Stimulated activated CD8-positive, alpha-beta memory T cell treated with anti-CD3 and anti-CD28 coated beads, Interleukin-4, amount 100 ng/mL, for 24 hours (primary cell): ENCODE measurements at regions not wholly inside any gene's neighbourhood (a gene's known extent, or its start where the extent isn't known, plus 50 kb on each side); places are given as distances from the start of the nearest gene placed in this dataset.

ENCODE experiments used
- DNase-seq: peaks from one replicate; pipeline ENCODE4 v3.0.0-alpha.2; 2020; ENCODE audit warnings: low read depth

- no peak for DNase-seq
Observed at GRCh38 chr13:77423296-77423695, 96.4 kb upstream of the MYCBP2 start.

GRCh38 chr13:77422724-77423123, 95.8 kb upstream of the MYCBP2 start:
- no peak for DNase-seq

GRCh38 chr13:77417897-77418296, 91.0 kb upstream of the MYCBP2 start:
- no peak for DNase-seq

- DNase-seq = no peak
Observed at GRCh38 chr13:77416666-77417212, 89.8 kb upstream of the MYCBP2 start.

- no peak for DNase-seq
Observed at GRCh38 chr13:77415253-77416071, 88.6 kb upstream of the MYCBP2 start.

GRCh38 chr13:77412860-77413259, 86.0 kb upstream of the MYCBP2 start:
- no peak for DNase-seq

GRCh38 chr13:77412116-77412635, 85.3 kb upstream of the MYCBP2 start:
- no peak for DNase-seq

- no peak for DNase-seq
Observed at GRCh38 chr13:77409412-77409811, 82.5 kb upstream of the MYCBP2 start.

GRCh38 chr13:77406644-77407440, 79.9 kb upstream of the MYCBP2 start:
- no peak for DNase-seq

- DNase-seq = no peak
Observed at GRCh38 chr13:77398825-77399620, 72.1 kb upstream of the MYCBP2 start.

GRCh38 chr13:77397636-77398035, 70.7 kb upstream of the MYCBP2 start:
- no peak for DNase-seq

- DNase-seq = no peak
Observed at GRCh38 chr13:77391475-77391874, 64.6 kb upstream of the MYCBP2 start.

- no peak for DNase-seq
Observed at GRCh38 chr13:77390391-77390790, 63.5 kb upstream of the MYCBP2 start.

GRCh38 chr13:77389625-77390000, 62.7 kb upstream of the MYCBP2 start:
- DNase-seq = no peak

- peak; percentile 10 for DNase-seq
Observed at GRCh38 chr13:77388944-77389624, 62.2 kb upstream of the MYCBP2 start.

GRCh38 chr13:77387607-77388200, 60.8 kb upstream of the MYCBP2 start:
- no peak for DNase-seq

GRCh38 chr13:77386880-77387606, 60.1 kb upstream of the MYCBP2 start:
- no peak for DNase-seq

GRCh38 chr13:77386046-77386445, 59.2 kb upstream of the MYCBP2 start:
- DNase-seq = no peak

- DNase-seq = no peak
Observed at GRCh38 chr13:77384999-77385398, 58.1 kb upstream of the MYCBP2 start.

- no peak for DNase-seq
Observed at GRCh38 chr13:77383097-77383496, 56.2 kb upstream of the MYCBP2 start.
